ENCODE measurements at regions not wholly inside any gene's neighbourhood (a gene's known extent, or its start where the extent isn't known, plus 50 kb on each side); places are given as distances from the start of the nearest gene placed in this dataset.
"Not testable (repeated sequence)": the region's sequence is repeated elsewhere in the genome, so short reads cannot be mapped to it uniquely, and the experiment has no call there.

- TF ChIP-seq, protein P1, sequence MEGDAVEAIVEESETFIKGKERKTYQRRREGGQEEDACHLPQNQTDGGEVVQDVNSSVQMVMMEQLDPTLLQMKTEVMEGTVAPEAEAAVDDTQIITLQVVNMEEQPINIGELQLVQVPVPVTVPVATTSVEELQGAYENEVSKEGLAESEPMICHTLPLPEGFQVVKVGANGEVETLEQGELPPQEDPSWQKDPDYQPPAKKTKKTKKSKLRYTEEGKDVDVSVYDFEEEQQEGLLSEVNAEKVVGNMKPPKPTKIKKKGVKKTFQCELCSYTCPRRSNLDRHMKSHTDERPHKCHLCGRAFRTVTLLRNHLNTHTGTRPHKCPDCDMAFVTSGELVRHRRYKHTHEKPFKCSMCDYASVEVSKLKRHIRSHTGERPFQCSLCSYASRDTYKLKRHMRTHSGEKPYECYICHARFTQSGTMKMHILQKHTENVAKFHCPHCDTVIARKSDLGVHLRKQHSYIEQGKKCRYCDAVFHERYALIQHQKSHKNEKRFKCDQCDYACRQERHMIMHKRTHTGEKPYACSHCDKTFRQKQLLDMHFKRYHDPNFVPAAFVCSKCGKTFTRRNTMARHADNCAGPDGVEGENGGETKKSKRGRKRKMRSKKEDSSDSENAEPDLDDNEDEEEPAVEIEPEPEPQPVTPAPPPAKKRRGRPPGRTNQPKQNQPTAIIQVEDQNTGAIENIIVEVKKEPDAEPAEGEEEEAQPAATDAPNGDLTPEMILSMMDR (IDR thresholded peaks at IDR 0.05; ENCODE audit: insufficient read depth, low read length, poor library complexity, severe bottlenecking): not testable (repeated sequence)
- TF ChIP-seq EZH2phosphoT487 (conservative IDR thresholded peaks at IDR 0.05; ENCODE audit: low read length): not testable (repeated sequence)
Observed at GRCh38 chr6:148643208-148643607, 103.6 kb upstream of the UST start.
